Coronary artery (tissue), 2 donors: ENCODE measurements at regions not wholly inside any gene's neighbourhood (a gene's known extent, or its start where the extent isn't known, plus 50 kb on each side); places are given as distances from the start of the nearest gene placed in this dataset.

Experiments used
- DNase-seq: peaks from one replicate; pipeline ENCODE4 v3.0.0-alpha.2; 2017; ENCODE audit warnings: low spot score
- H3K27ac ChIP-seq, 2 donors: fragments of 200-600 bp; sonication (generic); one replicate each; pipeline ENCODE4 v1.5.1; 2016 to 2019
- H3K4me3 ChIP-seq: fragments of 200-600 bp; sonication (generic); 2 replicates; pipeline ENCODE4 v1.5.1; 2016; ENCODE audit warnings: mild to moderate bottlenecking, moderate library complexity
- TF ChIP-seq, protein P1 (sequence below): fragments of 200-600 bp; sonication (generic); IDR thresholded peaks from one replicate; pipeline ENCODE4 v1.5.1; 2019; ENCODE audit warnings: antibody characterized with exemption

DNA sequence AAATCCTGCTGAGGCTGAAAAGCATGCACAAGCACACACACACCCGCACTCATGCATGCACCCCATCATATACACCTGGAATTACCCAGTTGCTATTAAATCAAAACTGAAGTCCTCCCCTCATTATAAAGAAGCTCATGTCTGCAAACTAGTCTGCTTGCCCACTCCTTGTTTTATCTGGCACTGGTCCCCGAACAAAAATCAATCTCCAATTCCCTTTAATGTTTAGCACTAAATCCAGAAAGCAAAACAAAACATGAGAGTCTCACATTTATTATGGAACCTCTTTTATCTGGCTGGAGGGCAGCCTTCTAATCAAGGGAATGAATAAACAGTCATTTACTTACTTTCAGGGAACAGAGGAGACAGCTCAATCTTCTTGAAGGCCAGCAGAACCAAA is 1093.4 kb upstream of the FLRT2 start:
- Histone ChIP-seq H3K4me3 (no peak overlapping the region), H3K27ac (no peak overlapping the region)
- no peak for DNase-seq
- TF ChIP-seq, protein P1, sequence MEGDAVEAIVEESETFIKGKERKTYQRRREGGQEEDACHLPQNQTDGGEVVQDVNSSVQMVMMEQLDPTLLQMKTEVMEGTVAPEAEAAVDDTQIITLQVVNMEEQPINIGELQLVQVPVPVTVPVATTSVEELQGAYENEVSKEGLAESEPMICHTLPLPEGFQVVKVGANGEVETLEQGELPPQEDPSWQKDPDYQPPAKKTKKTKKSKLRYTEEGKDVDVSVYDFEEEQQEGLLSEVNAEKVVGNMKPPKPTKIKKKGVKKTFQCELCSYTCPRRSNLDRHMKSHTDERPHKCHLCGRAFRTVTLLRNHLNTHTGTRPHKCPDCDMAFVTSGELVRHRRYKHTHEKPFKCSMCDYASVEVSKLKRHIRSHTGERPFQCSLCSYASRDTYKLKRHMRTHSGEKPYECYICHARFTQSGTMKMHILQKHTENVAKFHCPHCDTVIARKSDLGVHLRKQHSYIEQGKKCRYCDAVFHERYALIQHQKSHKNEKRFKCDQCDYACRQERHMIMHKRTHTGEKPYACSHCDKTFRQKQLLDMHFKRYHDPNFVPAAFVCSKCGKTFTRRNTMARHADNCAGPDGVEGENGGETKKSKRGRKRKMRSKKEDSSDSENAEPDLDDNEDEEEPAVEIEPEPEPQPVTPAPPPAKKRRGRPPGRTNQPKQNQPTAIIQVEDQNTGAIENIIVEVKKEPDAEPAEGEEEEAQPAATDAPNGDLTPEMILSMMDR, result no peak

DNA sequence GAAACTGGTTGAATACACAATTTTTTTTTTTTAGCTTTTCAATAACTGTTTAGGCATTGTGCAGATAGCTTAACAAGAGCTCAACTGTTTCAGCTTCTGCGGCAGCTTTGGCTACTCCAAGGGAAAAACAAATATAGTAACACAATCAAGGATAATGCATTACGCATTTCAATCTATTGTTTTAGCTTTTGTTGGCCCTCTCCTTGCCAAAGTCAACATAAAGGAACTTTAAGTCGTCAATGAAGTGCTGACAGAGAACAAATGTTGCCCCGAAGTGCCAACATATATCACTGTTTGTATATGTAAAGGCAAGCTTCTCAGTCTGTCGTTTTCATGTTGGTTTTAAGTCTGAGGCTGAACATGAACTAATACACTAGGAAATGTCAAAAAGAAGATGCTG is 1087.4 kb upstream of the FLRT2 start:
- TF ChIP-seq, protein P1, result no peak
- no peak overlapping the region for H3K4me3 ChIP-seq
- H3K27ac ChIP-seq, result no peak overlapping the region
- DNase-seq, result no peak

DNA sequence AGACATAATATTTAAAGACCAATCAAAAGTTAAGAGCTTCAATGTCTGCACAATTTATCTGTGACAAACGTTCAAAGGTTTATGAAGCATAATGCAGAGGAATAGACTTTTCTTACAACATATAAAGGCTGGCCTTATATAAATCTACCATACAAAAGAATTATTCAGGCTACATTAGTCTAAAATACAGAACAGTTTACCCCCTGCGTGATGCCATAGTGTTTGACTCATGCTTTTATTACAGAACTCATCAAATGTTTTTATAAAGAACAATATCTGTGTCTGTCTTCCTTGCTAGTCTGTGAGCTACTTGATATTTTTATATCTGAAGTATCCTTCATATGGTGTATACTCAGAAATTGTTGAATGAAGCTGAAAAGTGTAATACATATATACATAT is 1084.5 kb upstream of the FLRT2 start:
- H3K27ac ChIP-seq, result no peak overlapping the region
- no peak for DNase-seq
- TF ChIP-seq, protein P1, result no peak
- H3K4me3 ChIP-seq, result no peak overlapping the region

DNA sequence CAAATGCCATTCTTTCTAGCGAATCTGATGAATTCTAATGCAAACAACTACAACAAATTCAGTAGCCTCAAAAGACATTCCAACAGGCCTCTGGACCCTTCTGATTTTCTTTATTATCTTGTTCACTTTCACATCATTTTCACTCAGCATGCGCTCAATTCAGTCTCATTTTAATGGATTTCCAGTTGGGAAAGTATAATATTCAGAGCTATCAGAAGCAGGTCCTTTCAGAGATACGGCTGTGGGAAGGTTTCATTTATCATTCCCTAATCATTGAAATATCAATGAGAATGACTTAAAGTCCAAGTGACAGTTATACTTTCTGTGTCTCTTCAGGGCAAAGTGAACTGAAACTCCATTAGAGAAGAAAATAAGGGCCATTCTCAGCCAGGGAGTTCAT is 1083.7 kb upstream of the FLRT2 start:
- Histone ChIP-seq H3K27ac (no peak overlapping the region), H3K4me3 (no peak overlapping the region)
- DNase-seq, result no peak
- TF ChIP-seq, protein P1, result no peak

DNA sequence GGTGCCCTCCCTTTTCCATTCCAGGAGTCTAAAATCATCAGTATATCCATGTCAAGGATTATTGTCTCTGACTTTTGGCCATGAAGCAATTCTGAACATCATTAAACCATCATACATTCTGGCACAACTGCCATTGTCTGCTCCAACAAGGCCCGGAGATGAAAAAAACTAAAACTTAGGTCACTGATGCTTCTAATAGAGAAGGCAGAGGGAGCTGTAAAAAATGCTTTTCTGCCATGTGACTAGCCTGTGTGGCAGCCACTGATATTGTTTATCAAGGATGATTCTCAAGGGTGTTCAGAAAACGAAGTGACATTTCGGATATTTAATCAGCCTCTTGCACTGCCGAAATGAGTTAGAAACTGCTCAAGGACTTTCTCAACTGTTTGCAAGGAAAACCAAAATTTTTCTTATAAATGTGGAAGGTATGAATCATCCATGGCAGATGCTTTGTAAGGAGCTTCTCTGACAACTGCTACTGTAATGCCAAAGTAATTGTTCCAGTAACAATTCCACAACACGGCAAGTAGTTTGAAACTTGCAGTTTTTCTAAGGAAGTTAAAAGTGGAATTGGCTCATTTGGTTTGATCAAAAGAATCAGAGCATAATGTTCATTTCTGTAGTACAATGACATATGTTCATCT is 1076.5 kb upstream of the FLRT2 start:
- no peak overlapping the region for H3K27ac ChIP-seq
- no peak for DNase-seq
- H3K4me3 ChIP-seq, result no peak overlapping the region
- TF ChIP-seq, protein P1, result no peak

DNA sequence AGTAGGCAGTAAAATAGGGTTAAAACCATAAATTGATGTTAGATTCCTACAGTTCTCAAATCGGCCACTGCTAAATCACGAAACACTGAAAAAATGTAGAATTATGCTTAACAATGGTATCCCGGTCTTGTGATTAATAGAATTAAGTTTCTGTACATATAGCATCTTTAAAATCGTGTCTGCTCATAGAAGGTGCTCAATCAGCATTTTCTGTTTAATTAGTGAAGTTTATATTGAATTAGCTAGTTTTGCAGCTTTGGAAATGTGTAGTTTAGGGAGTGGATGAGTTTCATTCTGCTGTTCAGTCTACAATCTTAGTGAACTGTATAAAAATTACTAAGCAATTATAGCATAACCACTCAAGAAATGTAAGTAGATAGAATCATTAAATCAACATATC is 1075.8 kb upstream of the FLRT2 start:
- no peak for DNase-seq
- TF ChIP-seq, protein P1, result no peak
- Histone ChIP-seq H3K4me3 (no peak overlapping the region), H3K27ac (no peak overlapping the region)

DNA sequence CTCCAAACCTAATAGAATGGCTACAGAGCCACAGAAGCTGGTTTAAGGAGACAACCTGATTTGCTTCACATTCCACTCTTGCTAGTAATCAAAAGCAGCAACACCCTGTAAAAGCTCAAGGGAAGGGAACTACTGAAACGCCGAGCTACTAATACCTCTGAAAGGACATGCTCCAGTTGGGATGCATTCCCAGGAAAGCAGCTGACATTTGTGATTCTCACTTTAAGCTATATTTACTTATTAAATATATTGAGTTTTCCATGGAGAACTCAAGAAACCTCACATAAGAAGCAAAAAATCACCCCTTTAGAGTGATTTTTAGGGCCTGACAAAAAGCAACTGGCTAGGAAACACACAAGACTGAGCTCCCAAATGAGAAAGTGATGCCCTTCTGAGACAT is 1073.0 kb upstream of the FLRT2 start:
- DNase-seq, result no peak
- no peak overlapping the region for H3K27ac ChIP-seq
- H3K4me3 ChIP-seq, result no peak overlapping the region
- TF ChIP-seq, protein P1, result no peak
